Osteoblast (primary cell): ENCODE measurements at regions not wholly inside any gene's neighbourhood (a gene's known extent, or its start where the extent isn't known, plus 50 kb on each side); places are given as distances from the start of the nearest gene placed in this dataset.

ENCODE experiments used
- DNase-seq: peaks from one replicate; pipeline ENCODE4 v3.0.0; 2011; ENCODE audit warnings: low spot score, mixed read lengths; ENCODE audit not compliant: insufficient read length; ENCODE audit errors: missing footprints
- H2AFZ ChIP-seq: 2 replicates; pipeline ENCODE4 v1.6.0; 2011; ENCODE audit warnings: mild to moderate bottlenecking, low read length
- H3K27ac ChIP-seq: 2 replicates; pipeline ENCODE4 v1.5.1; 2011; ENCODE audit warnings: mild to moderate bottlenecking, low read depth, low read length, moderate library complexity
- H3K27me3 ChIP-seq: 2 replicates; pipeline ENCODE4 v1.6.0; 2012; ENCODE audit warnings: mild to moderate bottlenecking, control low read depth, inconsistent platforms, low read length, moderate library complexity; ENCODE audit not compliant: insufficient read depth
- H3K36me3 ChIP-seq: 2 replicates; pipeline ENCODE4 v1.5.1; 2011; ENCODE audit warnings: mild to moderate bottlenecking, low read length, control low read depth, moderate library complexity; ENCODE audit not compliant: insufficient read depth
- H3K4me1 ChIP-seq: 2 replicates; pipeline ENCODE4 v1.5.1; 2011; ENCODE audit warnings: mild to moderate bottlenecking, low read length, control low read depth, moderate library complexity; ENCODE audit not compliant: insufficient read depth
- H3K4me2 ChIP-seq: 2 replicates; pipeline ENCODE4 v1.6.0; 2011; ENCODE audit warnings: mild to moderate bottlenecking, low read length; ENCODE audit not compliant: insufficient read depth
- H3K4me3 ChIP-seq: fragments of 200-600 bp; sonication (generic); 3 replicates; pipeline ENCODE4 v1.5.1; 2012; ENCODE audit warnings: mild to moderate bottlenecking, low read length, inconsistent platforms; ENCODE audit not compliant: insufficient read depth
- H3K79me2 ChIP-seq: 2 replicates; pipeline ENCODE4 v1.6.0; 2012; ENCODE audit warnings: mild to moderate bottlenecking, low read length, control low read depth, inconsistent platforms; ENCODE audit not compliant: insufficient read depth
- H3K9me3 ChIP-seq: 2 replicates; pipeline ENCODE4 v1.5.1; 2011; ENCODE audit warnings: low read depth, low read length, control low read depth
- H4K20me1 ChIP-seq: 2 replicates; pipeline ENCODE4 v1.6.0; 2012; ENCODE audit warnings: mild to moderate bottlenecking, low read length, control low read depth; ENCODE audit not compliant: insufficient read depth
- CTCF ChIP-seq: IDR thresholded peaks from 2 replicates; pipeline ENCODE4 v1.5.1; 2011; ENCODE audit warnings: mild to moderate bottlenecking, low read depth, low read length, moderate library complexity; ENCODE audit errors: extremely low read depth

- Histone ChIP-seq H3K4me2 (peak overlapping the region; percentile 72), H4K20me1 (no peaks in the 10 kb centered on the region), H3K9me3 (no peaks in the 10 kb centered on the region), H3K4me3 (peak overlapping the region; percentile 52), H3K27me3 (peaks cover 6% of the 10 kb centered on the region), H3K4me1 (peaks cover 6% of the 10 kb centered on the region), H3K79me2 (no peaks in the 10 kb centered on the region), H3K36me3 (no peaks in the 10 kb centered on the region), H2AFZ (peak overlapping the region; percentile 49), H3K27ac (no peak overlapping the region)
- DNase-seq: no peak
- TF ChIP-seq CTCF: peak; percentile 11
Measured at GRCh38 chrX:40244980-40245379, 147.2 kb upstream of the BCOR start.

- peaks cover 6% of the 10 kb centered on the region for H3K4me1 ChIP-seq
- no peaks in the 10 kb centered on the region for H3K36me3 ChIP-seq
- no peak for TF ChIP-seq CTCF
- no peak overlapping the region for H3K4me2 ChIP-seq
- H4K20me1 ChIP-seq: no peaks in the 10 kb centered on the region
- DNase-seq: no peak
- peaks cover 6% of the 10 kb centered on the region for H3K27me3 ChIP-seq
- no peak overlapping the region for H3K27ac ChIP-seq
- no peaks in the 10 kb centered on the region for H3K9me3 ChIP-seq
- H2AFZ ChIP-seq: no peak overlapping the region
- H3K79me2 ChIP-seq: no peaks in the 10 kb centered on the region
- no peak overlapping the region for H3K4me3 ChIP-seq
Measured at GRCh38 chrX:40243755-40244515, 146.2 kb upstream of the BCOR start.

GRCh38 chrX:40240844-40241243 is 143.1 kb upstream of the BCOR start:
- Histone ChIP-seq H3K27me3 (peaks cover 12% of the 10 kb centered on the region), H3K36me3 (no peaks in the 10 kb centered on the region), H2AFZ (no peak overlapping the region), H4K20me1 (no peaks in the 10 kb centered on the region), H3K4me2 (no peak overlapping the region), H3K4me3 (no peak overlapping the region), H3K79me2 (no peaks in the 10 kb centered on the region), H3K9me3 (no peaks in the 10 kb centered on the region), H3K4me1 (peaks cover 6% of the 10 kb centered on the region), H3K27ac (no peak overlapping the region)
- DNase-seq: no peak
- no peak for TF ChIP-seq CTCF

GRCh38 chrX:40237731-40238178 is 140.0 kb upstream of the BCOR start:
- H4K20me1 ChIP-seq: no peaks in the 10 kb centered on the region
- H3K79me2 ChIP-seq: no peaks in the 10 kb centered on the region
- no peak for TF ChIP-seq CTCF
- H3K9me3 ChIP-seq: no peaks in the 10 kb centered on the region
- H3K4me3 ChIP-seq: no peak overlapping the region
- peaks cover 7% of the 10 kb centered on the region for H3K27me3 ChIP-seq
- no peak overlapping the region for H3K4me2 ChIP-seq
- H3K36me3 ChIP-seq: no peaks in the 10 kb centered on the region
- no peak overlapping the region for H3K27ac ChIP-seq
- DNase-seq: no peak
- H2AFZ ChIP-seq: no peak overlapping the region
- H3K4me1 ChIP-seq: no peaks in the 10 kb centered on the region
